SK-N-MC (cell line): ENCODE measurements at regions not wholly inside any gene's neighbourhood (a gene's known extent, or its start where the extent isn't known, plus 50 kb on each side); places are given as distances from the start of the nearest gene placed in this dataset.

Experiments
- DNase-seq: peaks from one replicate; pipeline ENCODE4 v3.0.0-alpha.2; 2011; ENCODE audit warnings: low read depth, low spot score
- H3K27ac ChIP-seq: fragments of 200-600 bp; sonication (generic); 2 replicates; pipeline ENCODE4 v1.5.1; 2016; ENCODE audit warnings: mixed run types
- H3K36me3 ChIP-seq: fragments of 200-600 bp; sonication (generic); 2 replicates; pipeline ENCODE4 v1.6.1; 2017; ENCODE audit warnings: antibody characterized with exemption, low read length, mixed read lengths; ENCODE audit not compliant: insufficient read depth
- H3K4me3 ChIP-seq: fragments of 200-600 bp; sonication (generic); 2 replicates; pipeline ENCODE4 v1.5.1; 2016
- H3K9ac ChIP-seq: fragments of 200-600 bp; sonication (generic); 2 replicates; pipeline ENCODE4 v1.8.0; 2017; ENCODE audit warnings: mixed run types, mixed read lengths; ENCODE audit not compliant: insufficient read length
- H3K9me3 ChIP-seq: fragments of 200-600 bp; sonication (generic); 2 replicates; pipeline ENCODE4 v1.6.1; 2017; ENCODE audit warnings: low read depth, mild to moderate bottlenecking, antibody characterized with exemption, low read length, moderate library complexity, mixed read lengths
- EZH2 ChIP-seq: fragments of 200-600 bp; sonication (generic); IDR thresholded peaks from one replicate; pipeline ENCODE4 v1.6.1; 2017; ENCODE audit warnings: antibody characterized with exemption
- FOXP2 ChIP-seq: optimal IDR thresholded peaks from 2 replicates; pipeline ENCODE3; 2011; ENCODE audit warnings: mild to moderate bottlenecking, moderate library complexity; ENCODE audit not compliant: insufficient read depth; ENCODE audit errors: extremely low read length, control extremely low read depth
- POLR2AphosphoS5 ChIP-seq: IDR thresholded peaks from 2 replicates; pipeline ENCODE4 v1.6.1; 2012; ENCODE audit warnings: mild to moderate bottlenecking, low read depth, low read length, borderline replicate concordance

- DNase-seq, result no peak
- Histone ChIP-seq H3K36me3 (no peaks in the 10 kb centered on the region), H3K4me3 (no peak overlapping the region), H3K27ac (no peak overlapping the region), H3K9ac (no peak overlapping the region), H3K9me3 (no peaks in the 10 kb centered on the region)
- no peak for TF ChIP-seq FOXP2
- no peak for TF ChIP-seq POLR2AphosphoS5
- TF ChIP-seq EZH2, result no peak
These were observed 133.2 kb upstream of the TBX20 start for GRCh38 chr7:35386816-35387706.

GRCh38 chr7:35386082-35386815 is 132.3 kb upstream of the TBX20 start:
- Histone ChIP-seq H3K27ac (no peak overlapping the region), H3K4me3 (no peak overlapping the region), H3K9me3 (no peaks in the 10 kb centered on the region), H3K36me3 (no peaks in the 10 kb centered on the region), H3K9ac (no peak overlapping the region)
- DNase-seq, result no peak
- TF ChIP-seq FOXP2 (no peak), POLR2AphosphoS5 (no peak), EZH2 (no peak)

- H3K36me3 ChIP-seq, result no peaks in the 10 kb centered on the region
- H3K4me3 ChIP-seq, result no peak overlapping the region
- no peaks in the 10 kb centered on the region for H3K9me3 ChIP-seq
- no peak for DNase-seq
- no peak for TF ChIP-seq EZH2
- no peak for TF ChIP-seq FOXP2
- no peak overlapping the region for H3K9ac ChIP-seq
- no peak overlapping the region for H3K27ac ChIP-seq
These were observed 131.1 kb upstream of the TBX20 start for GRCh38 chr7:35384761-35385700.

GRCh38 chr7:35380739-35381224 is 126.9 kb upstream of the TBX20 start:
- no peaks in the 10 kb centered on the region for H3K9me3 ChIP-seq
- H3K27ac ChIP-seq, result no peak overlapping the region
- no peak for DNase-seq
- H3K4me3 ChIP-seq, result no peak overlapping the region
- TF ChIP-seq POLR2AphosphoS5, result no peak
- TF ChIP-seq FOXP2, result no peak
- no peak for TF ChIP-seq EZH2
- H3K36me3 ChIP-seq, result no peaks in the 10 kb centered on the region
- H3K9ac ChIP-seq, result no peak overlapping the region

- no peak for DNase-seq
- no peak overlapping the region for H3K4me3 ChIP-seq
- no peaks in the 10 kb centered on the region for H3K9me3 ChIP-seq
- TF ChIP-seq POLR2AphosphoS5, result no peak
- no peak for TF ChIP-seq EZH2
- no peak for TF ChIP-seq FOXP2
- H3K9ac ChIP-seq, result no peak overlapping the region
- no peaks in the 10 kb centered on the region for H3K36me3 ChIP-seq
- H3K27ac ChIP-seq, result no peak overlapping the region
These were observed 125.6 kb upstream of the TBX20 start for GRCh38 chr7:35379481-35379880.

- no peak for TF ChIP-seq EZH2
- no peak for TF ChIP-seq POLR2AphosphoS5
- no peak for TF ChIP-seq FOXP2
- Histone ChIP-seq H3K4me3 (no peak overlapping the region), H3K9ac (no peak overlapping the region), H3K36me3 (no peaks in the 10 kb centered on the region), H3K27ac (no peak overlapping the region), H3K9me3 (no peaks in the 10 kb centered on the region)
- no peak for DNase-seq
These were observed 121.6 kb upstream of the TBX20 start for GRCh38 chr7:35375516-35375915.

GRCh38 chr7:35374858-35375257 is 121.0 kb upstream of the TBX20 start:
- Histone ChIP-seq H3K9ac (no peak overlapping the region), H3K4me3 (no peak overlapping the region), H3K27ac (no peak overlapping the region), H3K9me3 (no peaks in the 10 kb centered on the region), H3K36me3 (no peaks in the 10 kb centered on the region)
- TF ChIP-seq EZH2 (no peak), FOXP2 (no peak), POLR2AphosphoS5 (no peak)
- no peak for DNase-seq
